DMS153 (cell line): ENCODE measurements at regions not wholly inside any gene's neighbourhood (a gene's known extent, or its start where the extent isn't known, plus 50 kb on each side); places are given as distances from the start of the nearest gene placed in this dataset.

Experiments
- DNase-seq: peaks from one replicate; lab custom pipeline; 2025; lab: John Stamatoyannopoulos, UW

DNA sequence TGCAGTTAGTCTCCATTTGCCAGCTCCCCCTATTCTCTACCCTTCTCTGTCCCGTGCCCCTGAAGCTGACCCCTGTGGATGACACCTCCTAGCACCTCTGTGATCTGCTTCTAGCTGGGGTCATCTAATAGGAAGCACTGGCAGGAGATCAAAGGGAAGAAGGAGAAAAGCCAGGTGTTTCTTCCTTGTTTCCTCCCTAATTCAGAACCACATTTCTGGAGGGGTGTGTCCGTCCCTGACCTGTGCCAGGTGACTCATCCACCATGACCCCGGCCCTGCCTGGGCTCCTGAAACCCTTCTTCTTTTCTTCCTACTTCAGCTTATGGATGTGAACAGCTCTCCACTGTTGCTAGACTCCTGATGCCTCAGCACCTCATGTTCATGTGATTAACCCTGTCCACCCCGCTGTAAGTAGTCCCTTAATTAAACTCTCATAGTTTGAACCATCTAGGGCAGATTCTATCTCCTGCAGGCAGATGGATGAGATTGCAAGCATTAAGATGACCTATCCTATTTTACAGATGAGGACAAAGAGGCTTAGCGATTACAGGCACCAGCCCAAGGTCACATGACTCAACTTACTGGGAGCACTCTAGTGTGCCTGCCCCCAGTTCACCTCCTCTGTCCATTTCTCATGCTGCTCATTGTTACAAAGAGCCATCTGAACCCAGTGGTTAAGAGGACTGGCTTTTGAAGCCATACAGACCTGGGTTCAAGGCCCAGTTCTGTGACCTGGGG, 770.5 kb downstream of the MED13L start:
- DNase-seq, result peak; percentile 29

DNA sequence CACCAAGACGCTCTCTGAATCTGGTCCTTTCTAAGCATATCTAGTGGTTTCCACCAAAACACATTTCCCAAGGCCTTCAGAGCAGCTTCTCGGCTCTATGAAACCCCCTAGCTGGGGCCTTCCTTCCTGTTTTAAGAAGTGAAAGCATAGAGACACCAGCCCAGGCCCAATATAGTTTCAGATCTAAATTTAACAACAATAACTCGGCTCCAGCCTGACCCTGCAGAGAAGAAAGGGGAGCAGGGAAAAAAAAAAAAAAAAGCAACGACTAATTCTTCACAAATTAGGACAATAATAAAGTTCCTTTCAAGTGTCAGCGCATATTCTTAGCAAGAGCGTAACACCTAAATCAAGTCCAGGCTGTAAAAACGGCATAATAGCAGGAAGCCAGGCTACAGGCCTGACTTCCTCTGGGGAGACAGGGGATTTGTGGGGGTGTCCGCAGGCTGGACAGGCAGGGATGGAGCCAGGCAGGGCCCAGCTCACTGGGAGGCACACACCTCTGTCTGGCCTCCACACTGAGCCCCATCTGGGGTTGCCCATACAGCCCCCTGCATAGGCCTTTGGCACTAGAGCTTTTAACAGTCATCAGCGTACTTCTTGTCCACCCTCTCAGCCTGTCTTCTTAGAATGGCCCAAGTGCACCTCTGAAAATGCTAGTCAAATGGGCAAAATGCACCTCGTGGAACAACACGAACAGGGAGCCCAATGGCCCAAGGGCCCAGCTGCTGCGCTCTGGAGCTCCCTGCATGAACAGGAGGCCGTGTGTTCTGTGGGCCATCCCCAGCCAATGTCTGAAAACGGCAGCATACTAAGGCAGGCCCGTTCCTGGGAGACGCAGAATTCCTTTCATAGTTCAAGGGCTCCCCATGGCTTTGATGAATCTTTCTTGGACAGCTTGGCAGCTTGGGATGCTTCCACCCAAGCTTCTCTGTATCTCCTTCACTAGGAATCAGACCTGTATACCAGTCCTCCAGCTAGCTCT, 772.9 kb downstream of the MED13L start:
- no peak for DNase-seq

DNA sequence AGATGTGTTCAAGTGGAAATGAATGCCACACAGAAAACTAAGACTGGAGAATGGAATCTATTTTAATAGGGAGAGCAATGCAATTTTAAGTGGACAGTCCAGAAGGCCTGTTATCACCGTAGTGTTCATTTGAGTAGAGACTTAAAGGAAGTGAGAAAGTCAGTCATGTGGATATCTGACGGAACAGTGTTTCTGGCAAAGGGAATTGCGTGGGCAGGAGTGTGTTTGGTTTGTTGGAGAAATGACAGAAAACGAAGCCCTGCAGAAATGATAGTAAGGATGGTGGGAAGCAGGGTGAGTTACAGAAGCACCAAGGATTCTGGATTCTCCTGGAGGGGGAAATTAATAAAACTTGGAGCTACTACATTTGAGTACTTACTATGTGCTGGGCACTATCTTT, 776.6 kb downstream of the MED13L start:
- DNase-seq, result no peak

DNA sequence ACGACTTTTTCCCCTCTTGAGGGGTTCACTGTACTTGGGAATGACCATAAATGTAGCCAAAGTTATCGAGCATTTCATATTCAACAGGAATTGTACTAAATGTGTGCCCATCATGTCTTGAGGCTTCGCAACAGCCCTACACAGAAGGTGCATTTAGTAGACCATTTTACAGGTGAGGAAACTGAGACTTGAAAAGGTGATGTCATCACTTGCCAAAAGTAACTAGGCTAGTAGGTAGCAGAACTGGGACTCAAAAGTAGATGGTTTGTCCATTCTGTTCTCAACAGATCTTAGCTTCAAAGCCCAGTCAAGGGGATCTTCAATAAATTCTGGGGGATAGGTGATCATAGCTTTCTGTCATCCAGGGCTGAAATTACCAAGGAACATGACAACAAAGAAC, 782.2 kb downstream of the MED13L start:
- no peak for DNase-seq

DNA sequence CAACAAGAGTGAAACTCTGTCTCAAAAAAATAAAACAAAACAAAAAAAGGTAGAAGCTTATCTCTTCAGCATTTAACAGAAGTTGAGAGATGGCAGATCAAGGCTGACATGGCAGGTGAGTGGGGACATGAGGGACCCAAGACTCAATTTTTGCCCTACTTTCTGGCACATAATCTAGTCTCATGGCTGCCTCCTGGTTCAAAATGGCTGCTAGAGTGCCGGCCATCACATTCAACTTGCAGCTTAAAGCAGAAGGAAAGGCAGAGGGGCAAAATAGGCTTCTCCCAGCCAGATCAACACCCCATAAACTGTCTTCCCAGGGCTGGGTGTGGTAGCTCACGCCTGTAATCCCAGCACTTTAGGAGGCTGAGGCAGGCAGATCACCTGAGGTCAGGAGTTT, 784.9 kb downstream of the MED13L start:
- DNase-seq, result no peak

DNA sequence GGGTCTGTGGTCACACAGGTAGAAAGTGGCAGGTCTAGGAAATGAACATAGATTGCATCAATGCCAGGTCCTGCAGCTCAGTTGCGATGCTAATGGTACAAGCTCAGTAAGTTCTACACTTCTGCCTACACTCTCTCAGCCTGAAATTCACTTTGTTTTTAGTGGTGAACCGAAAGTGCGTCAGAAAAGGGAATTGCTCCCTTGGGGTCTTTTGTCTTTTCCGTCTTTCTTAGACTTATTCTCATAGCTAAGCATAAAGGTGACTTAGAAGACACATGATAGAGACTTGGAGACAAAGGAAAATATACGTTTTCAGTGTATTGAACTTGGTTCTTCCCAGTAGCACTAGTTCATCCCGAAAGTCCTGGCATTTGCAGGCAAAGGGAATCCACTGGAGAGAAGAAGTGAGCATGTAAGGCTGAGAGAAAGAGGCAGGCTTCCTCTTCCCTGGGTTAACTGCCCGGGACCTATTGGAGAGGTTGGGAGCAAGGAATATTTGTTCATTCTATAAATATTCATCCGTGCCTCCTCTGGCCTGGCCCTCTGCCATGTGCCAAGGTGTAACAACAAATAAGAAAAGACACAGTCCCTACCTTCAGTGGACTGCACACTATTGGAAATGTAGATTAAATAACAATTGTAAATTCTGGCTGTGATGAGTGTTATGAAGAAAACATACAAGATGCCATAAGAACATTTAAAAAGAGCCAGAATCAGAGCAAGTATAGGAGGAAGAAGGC, 785.8 kb downstream of the MED13L start:
- DNase-seq, result no peak

DNA sequence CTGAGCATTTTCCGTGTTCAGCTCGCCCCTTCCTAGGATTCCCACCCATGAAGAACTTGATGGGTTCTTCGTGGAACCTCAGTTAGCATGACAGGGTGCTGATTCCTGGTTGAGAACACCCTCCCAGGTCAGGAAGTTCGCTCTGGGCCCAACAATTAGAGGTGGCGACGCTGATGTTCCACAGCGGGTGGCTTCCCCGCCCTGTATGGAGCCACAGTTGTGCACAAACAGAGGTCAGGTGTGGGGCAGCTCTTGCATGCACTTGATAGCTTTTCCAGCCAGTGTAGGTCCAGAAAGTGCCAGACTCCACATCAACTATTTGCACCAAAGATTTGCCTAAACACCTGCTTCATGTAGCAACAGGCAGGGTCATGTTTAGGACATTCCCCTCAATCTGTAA, 788.2 kb downstream of the MED13L start:
- no peak for DNase-seq

DNA sequence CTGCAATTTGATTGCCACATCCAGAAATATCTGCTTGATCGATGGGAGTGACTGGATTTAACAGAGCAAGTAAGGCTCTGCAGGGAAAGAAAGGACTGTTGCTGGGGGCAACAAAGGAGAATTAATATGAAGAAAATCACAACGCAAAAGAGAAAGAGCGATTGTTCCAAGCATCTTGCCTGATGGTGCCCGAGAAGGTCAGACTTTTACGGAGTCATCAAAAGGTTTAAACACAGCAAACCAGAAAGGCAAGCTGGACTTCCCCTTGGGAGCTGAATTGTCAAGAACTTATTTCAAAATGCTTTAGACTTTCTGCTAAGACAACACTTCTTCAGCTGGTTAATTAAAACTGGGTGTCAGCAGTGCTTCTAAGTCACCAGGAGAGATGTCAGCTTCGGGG, 791.5 kb downstream of the MED13L start:
- no peak for DNase-seq

DNA sequence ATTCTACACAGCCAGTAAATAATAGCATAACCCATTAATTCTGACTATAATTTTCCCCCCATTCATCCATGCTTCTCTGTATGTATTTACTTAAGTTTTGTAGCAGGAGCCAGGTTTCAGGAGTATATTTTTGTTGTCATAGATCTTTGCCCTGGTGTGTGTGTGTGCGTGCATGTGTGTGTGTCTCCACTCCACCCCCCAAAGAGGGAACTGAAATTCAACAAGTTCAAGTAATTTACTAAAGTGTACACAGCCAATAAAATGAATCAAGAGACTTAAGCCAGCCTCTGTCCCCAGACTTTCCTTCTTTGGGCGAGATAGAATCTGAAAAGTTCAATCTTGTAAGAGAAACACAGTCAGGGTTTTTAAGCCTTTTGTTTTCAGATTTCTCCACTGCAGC, 792.0 kb downstream of the MED13L start:
- DNase-seq, result no peak

DNA sequence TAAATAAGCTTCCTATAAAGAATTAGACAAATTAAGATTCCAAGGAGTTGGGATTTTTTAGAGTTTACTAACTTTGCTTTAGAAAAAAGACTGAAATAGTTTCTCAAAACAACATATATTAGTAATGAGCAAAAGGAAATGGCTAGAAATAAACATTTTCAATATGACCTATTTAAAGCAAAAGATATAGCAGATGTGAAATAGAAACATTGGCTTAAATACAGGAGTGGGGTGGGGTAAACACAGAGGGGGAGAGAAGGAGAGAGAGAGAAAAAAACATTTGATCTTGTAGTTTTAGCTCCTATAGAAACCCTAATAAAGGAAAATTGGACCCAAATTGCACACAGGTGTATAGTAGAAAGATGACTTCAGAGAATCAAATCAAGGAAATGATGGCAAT, 794.5 kb downstream of the MED13L start:
- DNase-seq, result no peak

DNA sequence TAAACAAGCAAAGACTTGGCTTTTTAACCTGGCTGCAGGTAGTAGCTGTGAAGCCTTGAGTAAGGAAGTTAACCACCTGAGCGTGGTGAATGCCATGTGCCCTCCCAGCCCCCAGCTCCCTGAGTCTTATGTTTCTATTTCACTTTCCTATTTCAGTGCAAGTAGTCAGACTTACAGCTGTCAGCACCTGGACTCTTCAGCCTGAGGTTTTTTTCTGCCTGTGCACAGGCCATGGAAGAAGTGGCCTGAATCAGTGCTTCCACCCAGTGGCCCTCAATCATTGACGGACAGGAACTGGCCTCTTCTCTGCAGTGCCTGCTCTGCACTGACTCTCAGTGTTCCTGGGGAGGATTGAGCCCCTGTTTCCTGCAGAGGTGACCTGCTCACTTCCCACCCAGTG, 796.4 kb downstream of the MED13L start:
- DNase-seq, result no peak

DNA sequence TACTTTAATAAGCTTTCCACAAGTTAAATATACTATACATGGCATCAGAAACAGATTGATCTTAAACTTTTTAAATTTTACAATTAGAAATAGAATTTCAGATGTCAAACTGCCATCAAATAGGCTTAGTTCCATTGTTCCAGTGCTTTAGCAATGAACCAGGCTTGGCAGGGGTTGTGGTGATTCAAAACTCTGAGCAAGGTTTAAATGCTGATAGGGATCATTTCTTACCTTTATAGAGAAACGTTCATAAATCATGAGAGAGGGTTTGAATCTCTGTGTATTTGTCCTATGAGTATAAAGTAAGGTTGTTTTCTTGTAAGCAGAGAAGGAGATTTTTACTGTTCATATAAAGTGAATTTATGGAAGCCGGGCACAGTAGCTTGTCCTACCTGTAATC, 794.5 kb upstream of the TBX3 start:
- DNase-seq, result no peak

DNA sequence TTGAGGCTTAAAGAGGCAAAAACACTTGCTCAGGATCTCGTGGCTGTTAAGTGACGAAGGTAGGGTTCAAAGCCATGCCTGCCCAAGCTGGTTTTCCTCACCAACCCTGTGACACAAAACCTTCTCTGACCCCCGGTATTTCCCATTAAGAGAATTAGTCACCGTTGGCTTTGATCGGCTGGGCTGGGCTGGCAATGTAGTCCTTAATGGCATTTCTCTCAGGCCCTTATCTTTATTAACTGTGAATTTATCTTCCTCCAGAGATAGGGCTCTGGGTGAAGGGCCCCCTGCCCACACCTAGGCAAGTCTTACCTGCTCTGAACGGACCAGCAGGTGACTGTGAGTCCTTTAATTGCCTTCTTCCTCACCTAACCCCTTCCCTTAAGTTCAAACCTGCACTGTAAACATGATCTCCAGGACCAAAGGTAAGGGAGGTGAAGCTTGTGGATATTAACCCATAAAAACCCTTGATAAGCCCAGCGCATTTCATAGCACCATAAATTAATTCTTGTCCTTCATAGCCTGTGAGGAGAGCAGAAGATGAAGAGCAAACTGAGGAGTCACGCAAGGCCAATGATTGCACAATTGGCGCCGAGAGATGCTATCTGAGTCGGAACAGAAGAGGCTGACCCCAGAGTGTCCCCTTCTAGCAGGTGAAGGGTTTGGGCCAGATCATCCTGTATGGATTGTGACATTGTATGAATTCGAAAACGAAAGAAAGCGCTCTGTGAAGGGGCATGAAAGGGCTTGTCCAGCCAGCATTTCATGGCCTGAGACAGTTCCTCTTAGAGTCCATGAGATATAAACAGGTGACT, 790.8 kb upstream of the TBX3 start:
- DNase-seq, result peak; percentile 26

DNA sequence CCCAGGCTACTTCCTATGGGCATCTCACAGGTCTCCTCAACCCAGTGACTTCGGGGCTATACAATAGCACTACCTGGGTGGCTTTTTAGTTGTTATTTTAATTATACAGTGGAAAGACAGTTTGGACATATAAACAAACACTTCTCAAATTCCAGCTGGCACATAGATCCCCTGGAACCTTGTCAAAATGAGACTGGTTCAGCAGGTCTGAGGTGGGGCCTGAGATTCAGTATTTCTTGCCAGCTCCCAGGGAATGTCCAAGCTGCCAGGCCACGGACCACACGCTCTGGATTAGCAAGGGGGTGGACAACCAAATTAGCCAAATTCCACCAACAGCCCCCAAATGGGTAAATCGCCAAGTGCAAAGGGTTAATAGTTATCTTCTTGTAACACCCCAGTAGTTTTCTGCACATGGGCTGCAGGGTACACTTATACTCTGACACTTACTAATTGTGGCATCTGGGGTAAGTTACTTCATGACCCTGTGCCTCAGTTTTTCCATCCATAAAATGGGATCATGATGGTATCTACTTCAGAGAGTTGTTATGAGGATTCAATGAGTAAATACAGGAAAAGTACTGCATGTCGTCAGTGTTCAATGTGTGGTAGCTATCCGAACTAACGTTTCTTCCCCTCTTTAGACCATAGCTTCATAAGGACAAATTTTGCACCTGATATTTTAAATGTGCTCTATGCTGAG, 789.4 kb upstream of the TBX3 start:
- peak; percentile 51 for DNase-seq

DNA sequence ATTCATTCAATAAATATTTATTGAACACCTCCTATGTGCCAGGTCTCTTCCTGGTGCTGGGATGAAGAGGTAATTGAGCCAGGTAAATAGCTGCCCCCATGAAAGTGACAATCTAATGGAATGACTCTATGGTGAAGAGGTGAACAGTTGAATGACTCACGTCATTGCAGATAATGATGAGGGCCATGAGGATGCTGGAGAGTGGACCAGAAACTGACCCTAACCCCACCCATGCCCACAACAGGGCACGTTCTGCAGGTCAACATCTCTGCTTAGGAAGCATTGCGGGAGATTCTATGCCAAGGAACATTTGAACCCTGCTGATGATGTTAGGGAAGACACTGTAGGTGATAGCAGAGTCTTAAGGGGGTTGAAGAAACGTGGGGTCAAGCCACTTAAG, 788.9 kb upstream of the TBX3 start:
- DNase-seq, result no peak

DNA sequence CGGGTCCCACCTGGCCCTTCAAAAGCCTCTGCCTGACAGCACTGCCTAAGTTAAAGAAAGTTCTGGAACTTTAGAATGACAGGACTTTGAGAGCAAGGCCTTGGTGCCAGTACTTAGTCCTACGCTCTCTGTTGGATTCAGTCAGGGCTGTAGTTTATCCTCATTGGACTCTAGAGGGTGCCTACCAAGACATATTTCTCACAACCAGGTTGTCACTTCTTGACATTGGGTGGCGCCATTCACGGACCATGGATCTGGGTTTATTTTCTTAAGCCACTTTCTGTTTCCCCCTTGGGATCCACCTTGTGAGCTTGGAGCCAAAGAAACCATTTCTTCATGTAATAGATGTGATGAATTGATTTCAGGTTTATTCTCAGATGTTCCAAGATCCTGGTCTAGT, 787.0 kb upstream of the TBX3 start:
- DNase-seq, result no peak

DNA sequence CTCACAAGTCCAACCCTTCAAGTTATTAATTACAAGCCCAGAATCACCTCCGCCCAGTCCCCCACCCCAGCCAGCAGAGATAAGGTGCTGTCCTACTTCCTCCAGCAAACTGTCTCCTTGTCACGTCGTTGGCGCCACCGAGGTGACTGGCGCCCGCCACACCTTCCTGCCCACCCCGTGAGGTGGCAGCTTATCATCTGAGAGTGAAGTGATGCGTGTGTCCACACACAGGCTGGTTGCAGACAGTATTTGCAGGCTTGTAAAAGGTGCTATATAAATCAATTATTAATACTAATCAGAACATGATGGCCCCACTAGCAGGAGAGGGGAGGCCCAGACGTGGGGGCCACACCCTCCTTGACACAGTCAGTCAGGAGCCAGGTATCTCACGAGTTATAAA, 786.6 kb upstream of the TBX3 start:
- DNase-seq, result no peak

DNA sequence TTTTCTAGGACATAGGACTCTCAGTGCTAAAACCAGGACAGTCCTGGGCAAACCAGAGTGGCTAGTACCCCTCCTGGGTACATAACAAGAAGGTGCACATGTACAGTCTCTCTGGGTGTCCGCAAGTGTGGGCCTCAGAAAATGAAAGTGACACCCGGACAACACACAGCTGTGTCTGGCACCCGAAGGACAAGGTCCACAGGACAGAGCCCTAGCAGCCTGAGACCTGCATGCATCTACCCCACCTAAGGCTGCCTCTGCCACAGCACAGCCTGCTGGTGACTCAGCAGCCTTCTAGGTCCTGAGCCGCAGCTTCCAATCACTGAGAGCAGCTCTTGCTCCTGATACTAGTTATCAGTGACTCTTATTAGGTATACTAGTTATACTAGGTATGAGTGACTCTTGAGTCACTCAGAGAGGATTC, 784.1 kb upstream of the TBX3 start:
- no peak for DNase-seq

DNA sequence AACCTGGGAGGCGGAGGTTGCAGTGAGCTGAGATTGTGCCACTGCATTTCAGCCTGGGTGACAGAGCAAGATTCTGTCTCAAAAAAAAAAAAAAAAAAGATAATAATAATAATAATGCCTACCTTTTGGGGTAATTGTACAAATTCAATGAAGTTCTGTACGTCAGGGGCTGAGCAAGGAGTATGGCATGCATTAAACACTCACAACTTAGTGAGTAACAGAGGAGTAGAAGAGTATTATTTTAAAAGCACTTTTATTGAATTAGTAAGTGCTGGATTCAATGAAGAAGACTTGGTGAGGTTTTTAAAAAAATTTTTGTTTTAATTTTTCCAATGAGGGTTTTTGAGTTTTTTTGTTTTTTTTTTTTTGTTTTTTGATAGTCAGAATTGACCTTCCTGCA, 783.6 kb upstream of the TBX3 start:
- no peak for DNase-seq

DNA sequence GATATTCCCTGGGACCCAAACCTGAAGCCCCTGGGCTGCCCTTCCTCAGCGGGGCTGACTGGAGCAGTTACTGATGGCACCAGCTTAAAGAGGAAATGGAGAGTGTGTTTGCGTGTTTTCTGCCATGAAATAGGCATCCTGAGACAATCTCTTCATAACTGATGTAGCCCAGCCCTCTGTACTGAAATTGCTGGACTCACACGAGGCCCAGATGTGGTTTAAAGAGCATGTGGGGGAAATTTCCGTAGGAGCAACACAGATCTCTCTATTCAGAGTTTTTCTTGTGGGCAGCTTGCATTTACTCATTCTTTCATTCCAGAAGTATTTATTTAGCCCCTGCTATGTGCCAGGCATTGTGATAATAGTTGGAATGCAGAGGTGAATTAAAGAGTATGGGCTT, 782.1 kb upstream of the TBX3 start:
- no peak for DNase-seq

DNA sequence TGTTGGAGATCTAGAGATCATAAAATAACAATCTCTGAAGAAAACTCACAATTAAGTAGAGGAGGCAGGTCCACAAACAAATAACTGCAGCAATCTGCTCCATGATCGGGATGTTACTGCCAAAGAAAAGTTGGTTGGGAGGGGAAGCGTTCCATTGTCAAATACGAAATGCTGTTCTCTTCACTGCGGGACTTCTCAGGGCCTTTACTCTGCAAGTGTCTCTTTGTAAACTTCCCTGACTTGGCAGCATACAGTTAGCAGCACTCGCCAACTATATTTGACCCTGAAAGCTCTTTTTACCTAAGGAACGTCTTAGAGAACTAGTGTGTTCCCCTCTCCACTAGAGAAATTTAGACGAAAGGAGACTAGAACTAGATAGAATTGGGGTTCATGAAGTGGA, 780.7 kb upstream of the TBX3 start:
- DNase-seq, result no peak
